A673 (cell line): ENCODE measurements at regions not wholly inside any gene's neighbourhood (a gene's known extent, or its start where the extent isn't known, plus 50 kb on each side); places are given as distances from the start of the nearest gene placed in this dataset.

Source experiments
- CTCF ChIP-seq: fragments of 300-800, 200-600 bp; sonication (generic); conservative IDR thresholded peaks from 2 replicates; pipeline ENCODE4 v1.5.1; 2017; ENCODE audit warnings: low read depth, mild to moderate bottlenecking, antibody characterized with exemption, low read length, moderate library complexity, mixed read lengths
- EZH2 ChIP-seq: fragments of 200-600 bp; sonication (generic); IDR thresholded peaks from 2 replicates; pipeline ENCODE4 v1.6.1; 2017; ENCODE audit warnings: borderline replicate concordance, low read depth, mild to moderate bottlenecking, mixed read lengths, antibody characterized with exemption, low read length; ENCODE audit not compliant: poor library complexity, severe bottlenecking

- TF ChIP-seq CTCF: no peak
- no peak for TF ChIP-seq EZH2
Observed at GRCh38 chr10:1870491-1870890, 133.2 kb upstream of the ADARB2 start.
